COLO829 (cell line): ENCODE measurements at regions not wholly inside any gene's neighbourhood (a gene's known extent, or its start where the extent isn't known, plus 50 kb on each side); places are given as distances from the start of the nearest gene placed in this dataset.
"Not testable (repeated sequence)": the region's sequence is repeated elsewhere in the genome, so short reads cannot be mapped to it uniquely, and the experiment has no call there.

Experiments used
- DNase-seq: peaks from one replicate; pipeline ENCODE4 v3.0.0; 2012; ENCODE audit warnings: low spot score

- no peak for DNase-seq
Measured at GRCh38 chr1:98113811-98114210, 193.0 kb upstream of the DPYD start.

DNA sequence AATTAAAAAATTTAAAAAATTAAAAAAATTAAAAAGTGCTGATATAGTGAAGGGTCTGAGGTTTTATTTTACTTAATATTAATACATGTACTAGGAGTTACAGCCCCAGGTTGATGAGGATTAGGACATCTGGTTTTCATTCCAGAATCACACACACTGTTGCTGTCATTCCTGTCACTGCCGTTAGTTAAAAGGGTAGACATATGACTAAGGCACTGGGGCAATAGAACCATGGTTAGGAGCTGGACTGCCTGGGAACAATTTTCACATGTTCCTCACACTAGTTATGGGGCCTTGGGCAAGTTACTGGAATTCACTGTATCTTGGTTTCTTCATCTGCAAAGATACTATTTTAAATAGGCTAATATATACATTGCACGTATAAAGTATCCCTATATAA, 191.8 kb upstream of the DPYD start:
- DNase-seq: no peak

DNA sequence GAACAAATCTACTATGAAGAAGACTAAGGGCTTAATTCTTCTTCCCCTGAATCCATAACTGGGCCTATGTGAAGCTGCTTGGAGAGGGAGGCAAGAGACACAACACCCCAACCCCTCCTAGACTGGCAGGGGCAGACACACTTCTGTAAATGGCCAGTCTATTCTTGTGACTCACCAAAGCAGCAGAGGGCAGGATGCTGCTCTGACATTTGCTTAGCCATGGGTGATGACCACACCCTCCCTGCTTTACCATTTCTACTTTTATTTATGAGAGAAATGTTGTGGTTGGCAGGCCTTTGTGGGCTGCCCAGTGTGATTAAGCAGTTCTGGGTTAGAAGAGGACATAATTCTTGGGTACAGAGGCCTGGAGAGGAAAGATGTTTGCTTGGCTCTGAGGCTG, 189.8 kb upstream of the DPYD start:
- DNase-seq: no peak

GRCh38 chr1:98108378-98108777, 187.5 kb upstream of the DPYD start:
- DNase-seq: not testable (repeated sequence)

GRCh38 chr1:98107256-98107655, 186.4 kb upstream of the DPYD start:
- DNase-seq: no peak

- no peak for DNase-seq
Measured at GRCh38 chr1:98104289-98104688, 183.5 kb upstream of the DPYD start.

DNA sequence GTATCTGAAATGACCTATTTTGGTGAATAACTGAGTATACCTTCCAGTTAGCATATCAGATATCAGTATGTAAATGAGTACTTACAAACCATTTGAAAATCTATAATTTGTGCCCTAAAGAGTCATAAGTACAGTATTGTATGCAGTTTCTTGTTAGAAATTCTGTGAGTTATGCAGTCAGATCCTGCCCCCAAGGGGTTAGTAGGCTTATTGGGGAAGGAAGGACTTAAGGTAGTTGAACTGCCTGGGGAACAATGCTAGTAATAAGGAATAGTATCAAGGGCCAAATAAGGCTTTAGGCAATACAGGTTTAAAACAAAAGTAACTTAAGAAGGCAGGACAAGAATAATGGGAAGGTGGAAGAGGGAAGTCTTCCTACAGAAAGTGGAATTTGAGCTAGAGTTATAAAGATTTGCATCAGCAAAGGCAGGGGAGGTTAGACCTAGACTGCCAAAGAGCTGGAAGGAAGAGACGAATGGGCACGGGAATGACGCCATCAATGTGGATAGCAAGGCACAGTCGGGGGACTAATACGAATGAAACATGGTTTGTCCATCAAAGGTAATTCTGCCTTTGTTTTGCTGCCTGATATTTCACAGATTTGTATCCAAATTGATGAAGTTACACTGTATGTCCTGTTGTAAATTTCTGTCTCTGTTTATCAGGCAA, 182.9 kb upstream of the DPYD start:
- DNase-seq: no peak

GRCh38 chr1:98102345-98103030, 181.7 kb upstream of the DPYD start:
- peak; percentile 54 for DNase-seq

DNA sequence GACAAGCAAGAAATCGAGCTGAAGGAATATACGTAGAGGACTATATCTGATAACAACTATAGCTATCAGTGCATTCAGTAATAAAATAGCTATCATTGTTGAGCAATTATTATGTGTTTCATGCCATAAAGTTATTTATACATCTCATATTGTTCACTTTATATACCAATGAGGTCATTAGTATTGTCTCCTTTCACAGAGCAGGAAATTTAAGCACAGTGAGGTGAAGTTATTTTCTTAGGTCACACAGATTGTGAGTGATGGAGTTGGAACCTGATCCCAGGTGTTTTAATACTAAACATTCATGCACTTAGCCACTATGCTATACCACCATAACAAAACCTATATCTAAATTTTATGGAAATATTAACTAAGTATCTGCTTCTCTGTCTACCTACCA, 180.5 kb upstream of the DPYD start:
- DNase-seq: no peak

DNA sequence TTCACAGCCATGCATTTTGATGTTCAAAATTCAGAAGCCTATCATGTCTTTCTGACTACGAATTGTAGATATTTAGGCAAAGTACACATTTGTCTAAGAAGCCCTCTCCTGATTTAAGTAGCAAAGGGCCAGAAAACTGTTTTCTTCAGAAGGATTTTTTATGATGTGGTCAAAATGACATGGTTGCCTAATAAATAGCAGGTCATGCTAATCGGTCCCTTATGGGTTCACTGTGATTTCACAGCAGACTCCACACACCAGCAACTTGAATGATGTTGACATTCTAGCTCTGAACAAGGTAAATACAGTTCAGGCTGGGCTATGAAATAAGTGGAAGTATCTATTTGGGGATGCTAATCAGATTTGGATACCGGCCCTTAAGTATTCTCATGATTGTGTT, 178.7 kb upstream of the DPYD start:
- no peak for DNase-seq

DNA sequence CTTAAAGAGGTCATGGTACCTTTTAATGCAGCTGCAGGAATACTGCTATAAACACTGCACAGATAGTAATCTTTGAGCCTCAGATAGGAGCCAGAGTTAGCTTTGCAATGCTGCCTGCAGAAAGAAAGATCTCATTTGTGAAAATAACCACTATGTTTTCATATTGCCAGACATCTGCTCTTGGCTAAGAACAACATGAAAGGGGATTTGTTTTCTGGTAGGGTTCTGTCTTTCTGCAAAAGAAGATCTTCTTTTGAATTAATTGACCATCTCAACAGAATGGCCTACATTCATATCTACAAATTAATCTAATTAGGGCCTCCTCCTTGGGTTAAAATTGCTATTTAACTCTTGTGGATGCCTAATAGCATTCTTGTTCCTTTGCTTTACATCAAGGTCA, 177.6 kb upstream of the DPYD start:
- peak; percentile 12 for DNase-seq

DNA sequence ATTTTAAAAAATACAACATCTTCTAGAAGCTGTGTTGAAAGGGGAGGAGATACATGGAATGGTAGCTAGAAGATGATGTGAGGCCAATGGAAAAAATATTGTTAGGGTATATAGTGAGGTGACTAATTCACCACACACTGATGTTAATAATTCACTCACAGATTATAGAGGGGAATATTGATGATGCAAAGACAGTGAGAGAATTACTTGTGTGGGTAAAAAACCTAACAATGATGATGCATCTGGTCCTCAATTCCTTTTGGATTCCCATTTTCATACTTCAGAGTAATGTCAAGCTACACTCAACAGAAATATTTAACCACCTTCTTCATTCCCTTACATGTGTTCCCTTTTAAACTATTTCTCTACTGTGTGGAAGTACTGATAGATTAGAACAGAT, 169.5 kb upstream of the DPYD start:
- no peak for DNase-seq

DNA sequence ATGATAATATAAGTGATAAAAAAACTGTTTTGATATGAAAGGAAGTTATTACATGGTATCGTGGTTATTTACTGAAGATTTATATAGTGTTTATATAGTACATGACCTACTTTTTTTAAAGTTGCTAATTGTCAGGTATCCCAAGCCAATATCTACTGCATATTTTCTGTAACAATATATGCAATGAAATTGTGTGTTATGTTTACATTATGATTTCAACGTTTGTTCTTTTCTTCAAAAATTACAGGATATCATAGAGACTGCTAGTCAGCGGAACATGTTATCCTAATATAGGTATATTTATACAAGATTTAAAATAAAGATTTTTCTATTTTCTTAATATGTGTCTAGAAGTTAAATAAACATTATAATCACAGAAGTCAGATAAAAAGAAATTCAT, 167.5 kb upstream of the DPYD start:
- DNase-seq: no peak

GRCh38 chr1:98086796-98087441, 166.1 kb upstream of the DPYD start:
- peak; percentile 51 for DNase-seq

GRCh38 chr1:98086156-98086555, 165.3 kb upstream of the DPYD start:
- no peak for DNase-seq

DNA sequence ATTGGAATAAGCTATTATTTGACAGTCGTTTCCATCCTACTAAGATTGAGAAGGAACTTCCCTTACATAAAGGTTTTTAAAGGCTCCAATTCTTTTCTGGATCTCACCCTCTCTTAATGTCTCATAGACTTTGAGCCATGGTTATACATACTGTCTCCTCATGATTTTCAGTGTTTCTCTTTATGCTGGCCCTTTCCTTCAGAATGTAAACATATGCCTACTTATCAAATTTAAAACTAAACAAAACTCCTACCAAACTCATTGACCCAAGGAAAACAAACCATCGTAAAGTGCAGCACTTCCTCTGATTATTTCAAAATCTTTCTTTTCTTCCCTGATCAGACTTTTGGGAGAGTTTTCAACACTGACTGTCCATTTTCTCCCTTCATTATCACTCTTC, 163.4 kb upstream of the DPYD start:
- DNase-seq: no peak

GRCh38 chr1:98081944-98082343, 161.1 kb upstream of the DPYD start:
- DNase-seq: no peak

- no peak for DNase-seq
Measured at GRCh38 chr1:98078596-98078995, 157.8 kb upstream of the DPYD start.

DNA sequence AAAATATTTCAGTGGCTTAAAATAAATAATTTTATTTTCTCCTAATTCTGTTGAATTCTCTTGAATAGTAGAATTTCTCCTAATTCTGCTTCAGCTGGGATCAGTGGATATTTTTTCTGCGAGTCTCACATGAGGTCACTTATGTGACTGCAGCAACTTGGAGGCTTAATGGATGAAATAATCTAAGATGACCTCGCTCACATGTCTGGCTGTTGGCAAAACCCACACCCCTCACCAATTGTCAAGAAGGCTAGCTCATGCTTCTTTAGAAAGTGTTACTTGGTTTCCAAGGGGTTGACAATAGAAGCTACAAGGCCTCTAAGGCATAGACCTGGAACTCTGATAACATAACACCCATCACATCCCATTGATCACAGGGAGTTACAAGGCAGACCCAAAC, 156.9 kb upstream of the DPYD start:
- DNase-seq: no peak

- DNase-seq: no peak
Measured at GRCh38 chr1:98075626-98076025, 154.8 kb upstream of the DPYD start.

GRCh38 chr1:98073823-98074222, 153.0 kb upstream of the DPYD start:
- no peak for DNase-seq

GRCh38 chr1:98073106-98073505, 152.3 kb upstream of the DPYD start:
- DNase-seq: no peak

GRCh38 chr1:98072047-98072446, 151.2 kb upstream of the DPYD start:
- DNase-seq: no peak

GRCh38 chr1:98068016-98068415, 147.2 kb upstream of the DPYD start:
- no peak for DNase-seq
